ENCODE measurements at regions not wholly inside any gene's neighbourhood (a gene's known extent, or its start where the extent isn't known, plus 50 kb on each side); places are given as distances from the start of the nearest gene placed in this dataset.
A peak's percentile ranks its signal among the peaks of the same experiment; 100 is the strongest.
"Not testable (repeated sequence)": the region's sequence is repeated elsewhere in the genome, so short reads cannot be mapped to it uniquely, and the experiment has no call there.

- DNase-seq; CTCF ChIA-PET; H2BK15ac ChIP-seq (ENCODE audit: low read depth, low read length); H4K5ac ChIP-seq (ENCODE audit: low read depth, low read length); H4K8ac ChIP-seq (ENCODE audit: low read depth in 2 of 2, low read length in 2 of 2); H3K36me3 ChIP-seq (ENCODE audit: control insufficient read depth, insufficient read depth, low read length); H3K9me3 ChIP-seq (ENCODE audit: control insufficient read depth, insufficient read depth, low read length); intact Hi-C loops (cut with micrococcal nuclease); H2AK9ac ChIP-seq (replicated peaks; ENCODE audit: low read depth, low read length, poor library complexity); H3K4me1 ChIP-seq (ENCODE audit: control insufficient read depth, insufficient read depth, low read length); H3K27ac ChIP-seq (ENCODE audit: insufficient read depth, low read length); H2BK5ac ChIP-seq (ENCODE audit: low read depth, low read length, poor library complexity, severe bottlenecking); H3K9ac ChIP-seq (ENCODE audit: low read depth, low read length); H4K20me1 ChIP-seq (ENCODE audit: insufficient read depth, low read length); H3K4ac ChIP-seq (ENCODE audit: low read depth, low read length); H3K4me3 ChIP-seq (ENCODE audit: insufficient read depth, low read depth, low read length); H3K27me3 ChIP-seq (ENCODE audit: control insufficient read depth, insufficient read depth, low read length); H2AK5ac ChIP-seq (ENCODE audit: low read depth, low read length); H2AFZ ChIP-seq (replicated peaks; ENCODE audit: low read length, poor library complexity); H4K91ac ChIP-seq (ENCODE audit: insufficient read depth, low read depth, low read length); H2BK20ac ChIP-seq (ENCODE audit: low read depth, low read length); H3K79me1 ChIP-seq (ENCODE audit: low read depth in 1 of 2, low read length in 2 of 2); H3K14ac ChIP-seq (replicated peaks; ENCODE audit: low read depth, low read length); H3K23ac ChIP-seq (ENCODE audit: low read depth, low read length); H3K4me2 ChIP-seq (ENCODE audit: low read depth, low read length); BruUV-seq (replicated peaks); H3K56ac ChIP-seq (ENCODE audit: extremely low read depth, insufficient read depth, low read length); H2BK120ac ChIP-seq (ENCODE audit: low read depth, low read length); in situ Hi-C loops (cut with MboI; ENCODE audit: low sequenced_read_pairs); H3K9me1 ChIP-seq (ENCODE audit: insufficient read depth, low read length); H3K18ac ChIP-seq (ENCODE audit: low read depth, low read length); POLR2A ChIA-PET (ENCODE audit: unreplicated experiment); dilution Hi-C loops (cut with HindIII; ENCODE audit: low sequenced_read_pairs, unreplicated experiment): not testable (repeated sequence)
- TF ChIP-seq NFE2L2 (IDR thresholded peaks at IDR 0.05; ENCODE audit: low read depth, low read length) = peak; percentile 45
- no CpG with 5 or more reads among the region's 1 CpG for WGBS, 2 experiments (ENCODE audit: extremely low coverage in 2 of 2, insufficient read length in 1 of 2)
- ATAC-seq (ENCODE audit: low read depth) = peak; percentile 27; the same call in 1 of the 2 replicates
Measured at GRCh38 chr7:32779895-32780294, 111.7 kb downstream of the KBTBD2 start.
